ENCODE measurements at regions not wholly inside any gene's neighbourhood (a gene's known extent, or its start where the extent isn't known, plus 50 kb on each side); places are given as distances from the start of the nearest gene placed in this dataset.

DNA sequence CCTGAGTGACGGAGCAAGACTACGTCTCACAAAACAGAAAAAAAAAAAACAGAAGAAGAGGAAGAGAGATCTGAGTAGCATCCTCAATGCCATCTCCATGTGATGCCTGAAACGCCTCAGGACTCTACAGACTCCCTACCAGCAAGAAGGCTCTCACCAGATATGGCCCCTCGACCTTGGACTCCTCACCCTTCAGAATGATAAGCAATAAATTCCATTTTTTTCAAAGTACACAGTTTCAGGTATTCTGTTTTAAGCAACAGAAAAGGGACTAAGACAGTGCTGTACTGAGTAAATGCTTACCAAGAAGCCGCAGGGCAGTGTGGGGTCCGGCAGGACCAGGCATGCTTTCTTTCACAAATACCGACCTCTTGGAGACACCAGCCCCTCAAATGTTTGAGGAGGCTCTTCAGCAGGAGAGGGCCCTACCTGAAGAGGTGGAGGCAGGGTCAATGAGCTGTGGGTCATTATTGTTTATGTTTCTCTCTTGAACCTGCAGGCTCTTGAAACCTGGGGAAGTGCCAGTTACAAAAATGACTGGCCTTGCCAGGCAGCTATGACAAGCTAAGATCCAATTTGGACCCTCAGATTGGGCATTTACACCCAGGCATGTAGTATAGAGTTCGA lies 204.1 kb upstream of the LYZL1 start:
- Histone ChIP-seq H3K9me3 (no peaks in the 10 kb centered on the region), H3K36me3 (no peaks in the 10 kb centered on the region), H3K27ac (no peak overlapping the region), H3K27me3 (no peaks in the 10 kb centered on the region), H3K4me3 (no peak overlapping the region), H3K4me1 (no peaks in the 10 kb centered on the region)
- TF ChIP-seq POLR2A (IDR thresholded peaks at IDR 0.05) = no peak
- TF ChIP-seq, protein P1, sequence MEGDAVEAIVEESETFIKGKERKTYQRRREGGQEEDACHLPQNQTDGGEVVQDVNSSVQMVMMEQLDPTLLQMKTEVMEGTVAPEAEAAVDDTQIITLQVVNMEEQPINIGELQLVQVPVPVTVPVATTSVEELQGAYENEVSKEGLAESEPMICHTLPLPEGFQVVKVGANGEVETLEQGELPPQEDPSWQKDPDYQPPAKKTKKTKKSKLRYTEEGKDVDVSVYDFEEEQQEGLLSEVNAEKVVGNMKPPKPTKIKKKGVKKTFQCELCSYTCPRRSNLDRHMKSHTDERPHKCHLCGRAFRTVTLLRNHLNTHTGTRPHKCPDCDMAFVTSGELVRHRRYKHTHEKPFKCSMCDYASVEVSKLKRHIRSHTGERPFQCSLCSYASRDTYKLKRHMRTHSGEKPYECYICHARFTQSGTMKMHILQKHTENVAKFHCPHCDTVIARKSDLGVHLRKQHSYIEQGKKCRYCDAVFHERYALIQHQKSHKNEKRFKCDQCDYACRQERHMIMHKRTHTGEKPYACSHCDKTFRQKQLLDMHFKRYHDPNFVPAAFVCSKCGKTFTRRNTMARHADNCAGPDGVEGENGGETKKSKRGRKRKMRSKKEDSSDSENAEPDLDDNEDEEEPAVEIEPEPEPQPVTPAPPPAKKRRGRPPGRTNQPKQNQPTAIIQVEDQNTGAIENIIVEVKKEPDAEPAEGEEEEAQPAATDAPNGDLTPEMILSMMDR (IDR thresholded peaks at IDR 0.05) = no peak
- ATAC-seq (ENCODE audit: low FRiP score in 2 of 2) (no peak), DNase-seq (no peak)
- WGBS, 2 donors = 62 to 65% methylated on average over 8 of the region's 8 CpGs

DNA sequence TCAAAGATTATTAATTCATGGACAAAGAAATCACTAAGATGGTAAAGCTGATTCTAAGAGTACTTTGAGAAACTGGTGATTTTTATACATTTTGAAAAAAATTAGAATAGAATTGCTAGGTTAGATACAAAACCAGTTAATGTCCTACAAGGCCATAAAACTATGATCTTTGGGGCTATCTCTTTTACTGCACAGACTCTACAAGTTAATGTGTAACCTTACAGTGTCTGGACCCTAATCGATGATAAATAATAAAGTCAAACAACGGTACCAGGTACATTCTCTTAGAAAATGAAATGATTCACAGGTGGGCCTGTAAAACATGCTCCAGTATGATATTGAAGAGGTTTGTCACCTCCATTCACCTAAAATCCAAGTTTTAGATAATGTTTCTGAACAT lies 199.8 kb upstream of the LYZL1 start:
- no peaks in the 10 kb centered on the region for H3K27me3 ChIP-seq
- WGBS, 2 donors = 82 to 85% methylated on average over 2 of the region's 2 CpGs

DNA sequence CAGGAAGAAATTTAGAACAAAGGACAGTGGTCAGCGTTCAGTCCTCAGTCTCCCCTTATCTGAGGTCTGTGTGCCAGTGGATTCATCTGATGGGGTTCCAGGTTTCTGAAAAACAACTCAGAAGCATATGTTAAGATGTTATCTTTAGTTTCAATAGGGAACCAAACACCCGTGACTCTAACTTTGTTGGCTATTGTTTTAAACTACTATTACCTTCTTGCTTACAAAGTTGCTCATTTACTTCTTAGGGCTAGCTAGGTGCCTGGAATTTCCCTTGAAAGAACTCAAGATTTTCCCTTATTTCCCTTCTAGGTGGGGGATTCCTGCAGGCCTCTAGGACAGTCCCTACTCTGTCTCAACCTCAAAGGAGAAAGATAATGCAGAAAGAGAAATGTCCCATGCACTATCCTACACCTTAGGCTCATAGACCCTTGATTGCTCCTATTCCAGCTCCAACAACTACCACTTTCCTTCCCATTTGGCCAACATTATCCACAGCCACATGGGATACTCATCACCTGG lies 192.5 kb upstream of the LYZL1 start:
- Histone ChIP-seq H3K9me3 (no peaks in the 10 kb centered on the region), H3K27me3 (no peaks in the 10 kb centered on the region), H3K36me3 (no peaks in the 10 kb centered on the region), H3K4me1 (no peaks in the 10 kb centered on the region), H3K27ac (no peak overlapping the region), H3K4me3 (no peak overlapping the region)
- WGBS, 2 donors = 40 to 55% methylated on average over 2 of the region's 2 CpGs
- DNase-seq (no peak), ATAC-seq (ENCODE audit: low FRiP score in 2 of 2) (no peak)
- TF ChIP-seq, protein P1 (IDR thresholded peaks at IDR 0.05) = no peak
- TF ChIP-seq POLR2A (IDR thresholded peaks at IDR 0.05) (no peak), EP300 (IDR thresholded peaks at IDR 0.05) (no peak), POLR2AphosphoS5 (IDR thresholded peaks at IDR 0.05) (no peak)

More for the DNA sequence above, 199.8 kb upstream of the LYZL1 start:
- no peaks in the 10 kb centered on the region for H3K9me3 ChIP-seq
- no peak overlapping the region for H3K27ac ChIP-seq
- DNase-seq (no peak), ATAC-seq (ENCODE audit: low FRiP score in 2 of 2) (no peak)
- TF ChIP-seq EP300 (IDR thresholded peaks at IDR 0.05) = no peak
- TF ChIP-seq POLR2A (IDR thresholded peaks at IDR 0.05) = no peak
- TF ChIP-seq POLR2AphosphoS5 (IDR thresholded peaks at IDR 0.05) = no peak
- TF ChIP-seq, protein P1 (IDR thresholded peaks at IDR 0.05) = no peak
- H3K4me1 ChIP-seq = no peaks in the 10 kb centered on the region
- H3K4me3 ChIP-seq = no peak overlapping the region
- no peaks in the 10 kb centered on the region for H3K36me3 ChIP-seq

DNA sequence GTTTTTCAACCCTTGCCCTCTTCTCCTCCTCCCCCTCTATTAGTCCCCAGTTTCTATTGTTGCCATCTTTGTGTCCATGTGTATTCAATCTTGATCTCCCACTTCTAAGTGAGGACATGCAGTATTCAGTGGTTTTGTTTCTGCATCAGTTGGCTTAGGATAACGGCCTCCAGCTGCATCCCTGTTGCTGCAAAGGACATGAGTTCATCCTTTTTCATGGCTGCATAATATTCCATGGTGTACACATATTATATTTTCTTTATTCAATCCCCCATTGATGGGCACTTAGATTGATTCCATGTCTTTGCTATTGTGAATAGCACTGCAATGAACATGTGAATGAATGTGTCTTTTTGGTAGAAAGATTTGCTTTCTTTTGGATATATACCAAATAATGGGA lies 190.4 kb upstream of the LYZL1 start:
- Histone ChIP-seq H3K4me3 (no peak overlapping the region), H3K9me3 (no peaks in the 10 kb centered on the region), H3K4me1 (no peaks in the 10 kb centered on the region), H3K36me3 (no peaks in the 10 kb centered on the region), H3K27ac (no peak overlapping the region), H3K27me3 (no peaks in the 10 kb centered on the region)
- 61 to 93% methylated on average over 1 of the region's 1 CpG for WGBS, 2 donors
- no peak for TF ChIP-seq POLR2A (IDR thresholded peaks at IDR 0.05)
- no peak for TF ChIP-seq POLR2AphosphoS5 (IDR thresholded peaks at IDR 0.05)
- TF ChIP-seq, protein P1 (IDR thresholded peaks at IDR 0.05) = no peak
- no peak for TF ChIP-seq EP300 (IDR thresholded peaks at IDR 0.05)
- DNase-seq = no peak
- no peak for ATAC-seq (ENCODE audit: low FRiP score in 2 of 2)

DNA sequence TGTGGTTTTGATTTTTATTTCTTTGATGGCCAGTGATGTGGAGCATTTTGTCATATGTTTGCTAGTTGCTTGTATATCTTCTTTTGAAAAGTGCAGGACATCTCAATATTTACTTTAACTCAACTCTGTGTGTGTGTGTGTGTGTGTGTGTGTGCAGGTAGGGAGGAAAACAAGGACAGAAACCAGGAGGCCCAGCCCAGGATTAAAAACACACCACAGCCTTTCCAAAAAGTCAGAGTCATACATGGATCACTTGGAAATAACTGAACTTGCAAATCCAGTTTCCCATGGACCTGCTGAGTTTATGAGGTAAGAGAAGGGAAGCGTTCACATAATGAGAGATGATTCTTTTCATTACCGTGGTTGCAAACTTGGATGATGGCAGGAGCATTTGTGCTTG lies 189.9 kb upstream of the LYZL1 start:
- no peak for DNase-seq
- Histone ChIP-seq H3K4me3 (no peak overlapping the region), H3K4me1 (no peaks in the 10 kb centered on the region), H3K9me3 (no peaks in the 10 kb centered on the region), H3K36me3 (no peaks in the 10 kb centered on the region), H3K27ac (no peak overlapping the region), H3K27me3 (no peaks in the 10 kb centered on the region)
- 50 to 52% methylated on average over 2 of the region's 2 CpGs for WGBS, 2 donors
- TF ChIP-seq POLR2AphosphoS5 (IDR thresholded peaks at IDR 0.05) (no peak), POLR2A (IDR thresholded peaks at IDR 0.05) (no peak), EP300 (IDR thresholded peaks at IDR 0.05) (no peak)
- TF ChIP-seq, protein P1 (IDR thresholded peaks at IDR 0.05) = no peak
- no peak for ATAC-seq (ENCODE audit: low FRiP score in 2 of 2)
